ENCODE measurements at regions not wholly inside any gene's neighbourhood (a gene's known extent, or its start where the extent isn't known, plus 50 kb on each side); places are given as distances from the start of the nearest gene placed in this dataset.
"Not testable (repeated sequence)": the region's sequence is repeated elsewhere in the genome, so short reads cannot be mapped to it uniquely, and the experiment has no call there.

GRCh38 chrX:140053846-140054245, 88.5 kb upstream of the CXorf66 start:
- no peak for DNase-seq

DNA sequence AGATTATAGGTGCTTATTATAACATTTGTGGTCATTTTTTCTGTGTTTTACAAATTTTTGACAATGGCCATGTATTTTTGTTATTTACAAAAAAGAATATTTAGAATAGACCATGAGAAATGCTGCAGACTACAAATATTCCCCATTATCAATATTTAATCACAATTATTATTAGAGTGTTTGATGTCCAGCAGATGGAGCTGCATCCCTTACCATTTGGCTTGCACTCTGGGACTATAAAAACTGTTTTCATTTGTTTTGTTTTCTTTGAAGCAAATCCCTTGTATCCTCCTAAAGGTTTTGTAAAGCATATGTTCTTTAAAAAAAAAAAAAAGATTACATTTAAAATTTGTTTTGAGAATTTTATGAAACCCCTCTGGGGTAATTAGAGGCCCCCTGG, 85.6 kb upstream of the CXorf66 start:
- DNase-seq = no peak

DNA sequence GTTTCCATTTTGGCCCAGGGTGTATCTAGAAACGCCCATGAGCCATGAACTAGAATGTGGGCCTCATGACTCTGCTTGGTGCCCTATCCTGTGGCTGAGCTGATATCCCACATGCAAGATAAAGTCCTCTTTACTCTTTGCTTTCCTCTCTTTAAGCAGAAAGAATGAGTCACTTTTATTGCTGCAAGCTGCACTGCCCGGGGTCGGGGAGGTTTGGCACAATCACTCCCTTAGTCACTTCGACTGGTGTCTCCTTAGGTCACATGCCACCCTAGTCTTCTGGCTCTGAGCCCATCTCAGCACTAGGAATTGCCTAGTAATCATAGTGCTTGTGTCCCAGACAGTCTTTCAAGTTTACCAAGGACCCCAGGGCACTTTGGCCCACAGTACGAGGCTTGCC, 75.1 kb upstream of the CXorf66 start:
- no peak for DNase-seq

DNA sequence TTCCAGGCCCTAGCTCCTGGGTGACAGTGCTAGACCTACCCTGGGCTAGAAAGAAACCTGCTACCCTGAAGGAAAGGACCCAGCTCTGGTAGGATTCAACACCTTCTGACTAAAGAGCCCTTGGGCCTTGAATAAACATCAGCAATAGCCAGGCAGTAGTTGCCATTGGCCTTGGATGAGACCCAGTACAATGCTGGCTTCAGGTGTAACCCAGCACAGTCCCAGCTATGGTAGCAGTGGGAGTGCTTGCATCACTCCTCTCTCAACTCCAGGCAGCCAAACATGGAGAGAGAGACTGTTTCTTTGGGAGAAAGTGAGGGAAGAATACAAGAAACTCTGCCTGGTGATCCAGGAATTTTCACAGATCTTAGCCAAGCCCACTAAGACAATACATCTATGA, 73.5 kb upstream of the CXorf66 start:
- DNase-seq = no peak

- DNase-seq = no peak
These were observed 69.6 kb upstream of the CXorf66 start for GRCh38 chrX:140034916-140035315.

- no peak for DNase-seq
These were observed 57.2 kb upstream of the CXorf66 start for GRCh38 chrX:140022482-140022881.

DNA sequence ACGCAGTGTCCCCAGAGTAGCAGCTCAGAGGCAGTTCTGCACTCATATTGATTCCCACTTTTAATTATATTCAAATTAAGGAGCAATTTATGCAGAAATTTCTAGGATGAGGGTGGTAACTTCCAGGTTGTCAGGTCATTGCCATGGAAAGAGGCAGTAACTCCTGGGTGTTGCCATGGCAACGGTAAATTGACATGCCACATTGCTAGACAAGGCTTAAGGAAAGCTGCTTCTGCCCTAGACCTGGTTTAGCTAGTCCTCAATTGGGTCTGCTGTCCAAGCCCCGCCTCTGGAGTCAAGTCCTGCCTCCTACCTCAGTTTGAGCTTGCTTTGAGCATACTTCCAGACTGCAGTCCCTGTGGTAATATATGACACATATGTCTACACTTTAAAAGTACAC, 53.8 kb upstream of the CXorf66 start:
- not testable (repeated sequence) for DNase-seq
